ENCODE measurements at regions not wholly inside any gene's neighbourhood (a gene's known extent, or its start where the extent isn't known, plus 50 kb on each side); places are given as distances from the start of the nearest gene placed in this dataset.

DNA sequence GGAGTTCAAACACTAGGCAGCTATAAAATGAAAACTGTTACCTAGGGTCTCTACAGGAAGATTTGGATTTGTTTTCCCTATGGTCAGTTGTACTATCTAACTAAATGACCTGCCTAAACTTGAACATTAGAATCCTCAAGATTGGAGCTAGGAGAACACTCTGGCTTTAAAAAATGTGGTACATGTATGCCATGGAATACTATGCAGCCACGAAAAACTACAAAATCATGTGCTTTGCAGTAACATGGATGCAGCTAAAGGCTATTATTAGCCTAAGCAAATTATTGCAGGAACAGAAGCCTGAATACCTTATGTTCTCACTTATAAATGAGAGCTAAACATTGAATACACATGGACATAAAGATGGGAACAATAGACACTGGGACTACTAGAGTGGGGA is 87.1 kb upstream of the MAGI2 start:
- H3K4me1 ChIP-seq (ENCODE audit: control insufficient read depth, insufficient read depth, low read length), result no peaks in the 10 kb centered on the region
- no peaks in the 10 kb centered on the region for H3K27me3 ChIP-seq (ENCODE audit: control insufficient read depth, insufficient read depth, low read length)
- DNase-seq (ENCODE audit: low read depth, low spot score), result no peak
- WGBS (ENCODE audit: insufficient coverage, insufficient read length), result no CpG with 5 or more reads among the region's 1 CpG
- H3K4me3 ChIP-seq (ENCODE audit: low read length), result no peak overlapping the region
- H3K9me3 ChIP-seq (ENCODE audit: control insufficient read depth, insufficient read depth, low read length), result no peaks in the 10 kb centered on the region
- H3K36me3 ChIP-seq (ENCODE audit: control insufficient read depth, insufficient read depth, low read length), result no peaks in the 10 kb centered on the region
- H3K27ac ChIP-seq (ENCODE audit: low read length), result no peak overlapping the region

DNA sequence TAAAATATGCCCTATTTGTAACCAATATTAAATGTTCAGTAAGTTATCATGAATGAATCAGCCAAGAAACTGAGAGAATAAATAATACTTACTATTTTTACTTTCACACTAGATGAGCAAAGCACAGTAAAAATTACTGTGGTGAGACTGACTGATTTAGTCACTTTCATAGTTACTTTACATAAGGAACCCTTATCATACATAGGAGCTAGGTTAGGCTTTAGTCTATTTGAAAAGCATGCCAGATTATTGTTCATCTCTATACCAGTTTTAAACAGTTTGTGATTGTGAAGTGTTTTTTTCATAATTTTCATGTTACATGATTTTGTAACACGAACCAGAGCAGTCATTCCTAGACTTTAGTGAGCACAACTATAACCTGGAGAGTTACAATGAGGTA is 80.7 kb upstream of the MAGI2 start:
- Histone ChIP-seq H3K27ac (ENCODE audit: low read length) (no peak overlapping the region), H3K36me3 (ENCODE audit: control insufficient read depth, insufficient read depth, low read length) (no peaks in the 10 kb centered on the region), H3K4me3 (ENCODE audit: low read length) (no peak overlapping the region), H3K9me3 (ENCODE audit: control insufficient read depth, insufficient read depth, low read length) (no peaks in the 10 kb centered on the region), H3K4me1 (ENCODE audit: control insufficient read depth, insufficient read depth, low read length) (peaks cover 2% of the 10 kb centered on the region; the same call in 1 of the 2 replicates), H3K27me3 (ENCODE audit: control insufficient read depth, insufficient read depth, low read length) (no peaks in the 10 kb centered on the region)
- no CpG with 5 or more reads among the region's 1 CpG for WGBS (ENCODE audit: insufficient coverage, insufficient read length)
- no peak for DNase-seq (ENCODE audit: low read depth, low spot score)

DNA sequence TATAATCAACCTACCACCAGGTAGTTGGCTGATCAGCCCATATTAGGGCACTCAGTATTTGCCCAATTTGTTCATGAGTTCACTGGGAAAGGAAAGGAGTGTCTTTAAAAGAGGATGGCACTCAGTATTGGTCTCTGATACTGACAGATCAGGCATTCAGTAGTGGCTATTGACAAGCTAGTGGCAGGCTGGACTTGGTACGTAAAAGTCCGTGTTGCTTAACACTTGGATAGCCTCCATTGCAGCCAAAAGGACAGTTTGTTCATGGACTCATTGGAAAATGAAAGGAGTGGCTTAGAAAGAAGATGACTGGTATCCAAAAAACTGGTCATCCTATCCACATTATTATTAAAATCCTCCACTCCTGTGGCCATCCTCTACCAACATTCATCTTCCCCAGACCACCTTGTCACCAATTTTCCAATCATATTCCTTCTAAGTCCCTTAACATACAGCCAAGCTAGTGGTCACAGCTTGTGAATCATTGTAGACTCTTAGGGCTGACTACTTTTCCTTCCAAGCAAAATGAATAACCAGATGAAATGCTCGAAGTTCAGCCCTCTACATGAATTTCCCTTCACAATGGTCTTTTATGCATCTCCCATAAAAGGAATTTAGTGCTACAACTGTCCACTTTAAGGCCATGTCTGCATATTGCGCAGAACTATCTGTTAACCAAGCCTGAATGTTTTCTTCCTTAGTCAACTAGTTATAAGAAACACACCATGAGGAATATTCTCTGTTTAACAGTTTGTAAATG is 78.6 kb upstream of the MAGI2 start:
- WGBS (ENCODE audit: insufficient coverage, insufficient read length), result no CpG with 5 or more reads among the region's 4 CpGs
- no peak overlapping the region for H3K27ac ChIP-seq (ENCODE audit: low read length)
- no peaks in the 10 kb centered on the region for H3K9me3 ChIP-seq (ENCODE audit: control insufficient read depth, insufficient read depth, low read length)
- DNase-seq (ENCODE audit: low read depth, low spot score), result no peak
- peaks cover 2% of the 10 kb centered on the region; the same call in 1 of the 2 replicates for H3K4me1 ChIP-seq (ENCODE audit: control insufficient read depth, insufficient read depth, low read length)
- H3K36me3 ChIP-seq (ENCODE audit: control insufficient read depth, insufficient read depth, low read length), result no peaks in the 10 kb centered on the region
- H3K27me3 ChIP-seq (ENCODE audit: control insufficient read depth, insufficient read depth, low read length), result no peaks in the 10 kb centered on the region
- H3K4me3 ChIP-seq (ENCODE audit: low read length), result no peak overlapping the region

DNA sequence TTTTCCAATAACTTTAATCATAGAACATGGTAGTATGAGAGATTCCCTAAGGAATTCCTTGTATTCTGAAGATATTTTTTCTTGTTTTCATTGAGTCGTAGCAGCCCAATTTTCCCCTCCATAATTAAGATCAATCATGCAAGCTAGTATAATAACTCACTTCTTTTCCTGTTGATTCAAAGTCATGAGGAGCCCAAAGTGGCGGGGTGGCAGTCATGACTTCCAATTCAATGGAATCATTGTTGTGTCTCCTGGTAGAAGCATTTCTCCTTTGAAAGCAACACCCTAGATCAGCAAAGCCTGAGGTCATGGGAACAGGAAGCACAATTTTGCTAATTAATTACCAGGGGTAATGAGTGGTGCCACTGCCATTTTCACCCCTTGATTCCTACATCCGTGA is 77.6 kb upstream of the MAGI2 start:
- Histone ChIP-seq H3K4me1 (ENCODE audit: control insufficient read depth, insufficient read depth, low read length) (peaks cover 2% of the 10 kb centered on the region; the same call in 1 of the 2 replicates), H3K27ac (ENCODE audit: low read length) (no peak overlapping the region), H3K4me3 (ENCODE audit: low read length) (no peak overlapping the region), H3K27me3 (ENCODE audit: control insufficient read depth, insufficient read depth, low read length) (no peaks in the 10 kb centered on the region), H3K9me3 (ENCODE audit: control insufficient read depth, insufficient read depth, low read length) (no peaks in the 10 kb centered on the region), H3K36me3 (ENCODE audit: control insufficient read depth, insufficient read depth, low read length) (no peaks in the 10 kb centered on the region)
- DNase-seq (ENCODE audit: low read depth, low spot score), result no peak
- no CpG with 5 or more reads among the region's 3 CpGs for WGBS (ENCODE audit: insufficient coverage, insufficient read length)

DNA sequence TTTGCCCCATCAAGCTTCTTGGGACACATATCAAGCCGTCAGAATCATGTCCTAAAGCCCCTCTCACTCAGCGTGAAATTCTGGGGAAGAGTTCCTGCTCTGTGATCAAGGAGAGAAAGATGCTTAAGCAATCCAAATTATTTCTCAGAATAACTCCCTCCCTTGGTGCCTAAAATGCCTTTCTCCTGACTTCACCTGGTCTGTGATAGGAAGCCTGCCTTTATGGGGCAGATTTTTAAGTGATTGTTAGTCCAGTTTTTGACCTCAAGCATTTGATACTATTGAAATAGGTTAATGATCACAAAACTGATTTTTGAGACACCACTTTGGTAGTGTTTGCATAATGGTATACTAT is 76.4 kb upstream of the MAGI2 start:
- H3K27me3 ChIP-seq (ENCODE audit: control insufficient read depth, insufficient read depth, low read length), result no peaks in the 10 kb centered on the region
- no peak overlapping the region for H3K27ac ChIP-seq (ENCODE audit: low read length)
- H3K36me3 ChIP-seq (ENCODE audit: control insufficient read depth, insufficient read depth, low read length), result no peaks in the 10 kb centered on the region
- H3K4me3 ChIP-seq (ENCODE audit: low read length), result no peak overlapping the region
- DNase-seq (ENCODE audit: low read depth, low spot score), result no peak
- peaks cover 2% of the 10 kb centered on the region; the same call in 1 of the 2 replicates for H3K4me1 ChIP-seq (ENCODE audit: control insufficient read depth, insufficient read depth, low read length)
- WGBS (ENCODE audit: insufficient coverage, insufficient read length), result no CpG with 5 or more reads among the region's 2 CpGs
- H3K9me3 ChIP-seq (ENCODE audit: control insufficient read depth, insufficient read depth, low read length), result no peaks in the 10 kb centered on the region

DNA sequence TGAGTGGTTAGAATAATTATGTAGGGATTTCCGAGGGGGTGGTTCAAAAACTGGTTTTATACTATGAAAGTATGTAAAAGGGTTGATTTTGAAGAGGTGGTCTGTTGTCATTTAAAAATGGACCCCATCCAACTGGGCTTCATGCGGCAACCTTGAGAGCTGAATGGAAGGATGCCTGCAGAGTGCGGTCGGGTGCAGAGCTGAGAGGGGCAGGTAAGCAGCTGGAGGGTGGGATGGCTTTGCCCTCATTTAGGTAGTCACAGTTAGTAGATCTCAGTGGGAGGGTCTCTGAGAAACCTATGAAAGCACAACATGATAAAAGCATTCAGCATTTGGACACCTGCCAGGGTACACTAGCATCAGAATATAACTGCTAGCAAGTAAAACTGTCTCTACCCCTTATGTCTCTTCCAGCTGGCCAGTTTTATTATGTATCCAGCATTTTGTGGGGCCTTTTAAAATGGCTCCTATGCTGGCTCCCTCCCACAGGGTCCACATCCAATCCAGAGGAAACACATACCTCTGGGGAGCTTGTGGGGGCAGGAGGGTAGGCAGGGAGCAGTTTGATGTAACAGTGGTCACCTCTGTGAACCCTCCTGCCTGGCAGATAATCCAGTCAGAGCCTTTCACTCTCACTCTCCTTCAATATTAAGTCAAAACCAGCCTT is 75.9 kb upstream of the MAGI2 start:
- no peaks in the 10 kb centered on the region for H3K27me3 ChIP-seq (ENCODE audit: control insufficient read depth, insufficient read depth, low read length)
- DNase-seq (ENCODE audit: low read depth, low spot score), result no peak
- peaks cover 2% of the 10 kb centered on the region; the same call in 1 of the 2 replicates for H3K4me1 ChIP-seq (ENCODE audit: control insufficient read depth, insufficient read depth, low read length)
- WGBS (ENCODE audit: insufficient coverage, insufficient read length), result 100% methylated on average over 1 of the region's 4 CpGs
- H3K9me3 ChIP-seq (ENCODE audit: control insufficient read depth, insufficient read depth, low read length), result no peaks in the 10 kb centered on the region
- H3K36me3 ChIP-seq (ENCODE audit: control insufficient read depth, insufficient read depth, low read length), result no peaks in the 10 kb centered on the region
- no peak overlapping the region for H3K27ac ChIP-seq (ENCODE audit: low read length)
- H3K4me3 ChIP-seq (ENCODE audit: low read length), result no peak overlapping the region

DNA sequence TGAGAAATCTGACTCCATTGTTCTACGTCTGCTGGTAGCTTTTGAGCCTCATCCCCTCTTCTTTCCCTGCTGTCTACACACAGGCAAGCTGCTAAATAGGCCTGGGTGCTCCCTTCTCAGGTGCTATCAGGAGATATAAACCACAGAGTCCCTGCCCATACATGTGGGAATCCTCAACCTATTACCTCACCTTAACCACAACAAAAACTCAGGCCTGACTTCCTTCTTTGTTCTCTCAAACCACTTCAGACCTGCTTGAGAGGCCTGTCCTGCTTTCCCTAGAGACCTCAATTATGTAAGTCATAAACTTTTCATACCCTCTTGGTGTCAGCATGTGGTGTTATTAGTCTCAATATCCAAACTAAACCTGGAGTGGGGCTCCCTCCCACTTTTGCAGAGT is 75.0 kb upstream of the MAGI2 start:
- WGBS (ENCODE audit: insufficient coverage, insufficient read length), result no CpG with 5 or more reads among the region's 1 CpG
- H3K27me3 ChIP-seq (ENCODE audit: control insufficient read depth, insufficient read depth, low read length), result no peaks in the 10 kb centered on the region
- peaks cover 2% of the 10 kb centered on the region; the same call in 1 of the 2 replicates for H3K4me1 ChIP-seq (ENCODE audit: control insufficient read depth, insufficient read depth, low read length)
- no peak for DNase-seq (ENCODE audit: low read depth, low spot score)
- no peak overlapping the region for H3K4me3 ChIP-seq (ENCODE audit: low read length)
- H3K27ac ChIP-seq (ENCODE audit: low read length), result no peak overlapping the region
- H3K9me3 ChIP-seq (ENCODE audit: control insufficient read depth, insufficient read depth, low read length), result no peaks in the 10 kb centered on the region
- H3K36me3 ChIP-seq (ENCODE audit: control insufficient read depth, insufficient read depth, low read length), result no peaks in the 10 kb centered on the region

DNA sequence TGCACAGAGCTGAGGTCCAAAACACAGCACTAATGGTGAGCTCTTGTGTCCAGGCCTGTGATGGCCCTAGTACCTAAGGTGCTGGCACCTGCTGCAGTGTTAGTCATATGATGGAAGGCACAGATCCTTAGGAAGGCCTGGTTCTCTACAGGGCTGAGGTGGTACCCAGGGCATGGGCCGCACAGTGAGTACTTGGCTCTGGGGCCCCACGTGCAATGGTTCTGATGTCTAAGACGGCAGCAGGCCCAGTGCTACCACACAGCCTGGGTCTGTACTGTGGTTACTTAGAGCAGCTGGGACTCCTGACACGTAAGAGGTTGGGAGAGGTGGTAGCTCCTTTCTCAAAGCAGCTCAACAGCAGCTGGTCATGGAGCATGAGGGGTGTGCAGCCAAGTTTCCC is 70.6 kb upstream of the MAGI2 start:
- H3K27me3 ChIP-seq (ENCODE audit: control insufficient read depth, insufficient read depth, low read length), result no peaks in the 10 kb centered on the region
- H3K4me1 ChIP-seq (ENCODE audit: control insufficient read depth, insufficient read depth, low read length), result no peaks in the 10 kb centered on the region
- no peak for DNase-seq (ENCODE audit: low read depth, low spot score)
- no peak overlapping the region for H3K4me3 ChIP-seq (ENCODE audit: low read length)
- no peak overlapping the region for H3K27ac ChIP-seq (ENCODE audit: low read length)
- H3K9me3 ChIP-seq (ENCODE audit: control insufficient read depth, insufficient read depth, low read length), result no peaks in the 10 kb centered on the region
- H3K36me3 ChIP-seq (ENCODE audit: control insufficient read depth, insufficient read depth, low read length), result no peaks in the 10 kb centered on the region
- no CpG with 5 or more reads among the region's 4 CpGs for WGBS (ENCODE audit: insufficient coverage, insufficient read length)

DNA sequence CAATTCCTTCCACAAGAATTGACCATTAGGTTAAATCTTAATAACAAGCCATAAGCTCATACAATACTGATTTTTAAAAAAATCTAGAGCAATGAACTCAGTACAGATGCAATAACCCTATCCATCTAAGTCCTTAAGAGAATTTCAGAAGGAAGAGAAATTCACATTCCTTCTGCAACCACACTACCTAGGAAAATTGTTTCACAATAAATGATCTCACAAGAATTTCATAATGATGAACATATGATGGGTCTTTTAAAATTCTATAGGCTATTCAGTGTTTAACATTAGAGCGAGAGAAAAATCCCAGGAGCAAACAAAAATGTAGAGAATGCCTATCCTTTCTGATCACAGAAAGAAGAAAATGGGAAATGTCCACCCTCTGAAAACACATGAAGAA is 70.0 kb upstream of the MAGI2 start:
- no CpG with 5 or more reads among the region's 1 CpG for WGBS (ENCODE audit: insufficient coverage, insufficient read length)
- Histone ChIP-seq H3K27me3 (ENCODE audit: control insufficient read depth, insufficient read depth, low read length) (no peaks in the 10 kb centered on the region), H3K9me3 (ENCODE audit: control insufficient read depth, insufficient read depth, low read length) (no peaks in the 10 kb centered on the region), H3K27ac (ENCODE audit: low read length) (no peak overlapping the region), H3K4me1 (ENCODE audit: control insufficient read depth, insufficient read depth, low read length) (no peaks in the 10 kb centered on the region), H3K36me3 (ENCODE audit: control insufficient read depth, insufficient read depth, low read length) (no peaks in the 10 kb centered on the region), H3K4me3 (ENCODE audit: low read length) (no peak overlapping the region)
- no peak for DNase-seq (ENCODE audit: low read depth, low spot score)

DNA sequence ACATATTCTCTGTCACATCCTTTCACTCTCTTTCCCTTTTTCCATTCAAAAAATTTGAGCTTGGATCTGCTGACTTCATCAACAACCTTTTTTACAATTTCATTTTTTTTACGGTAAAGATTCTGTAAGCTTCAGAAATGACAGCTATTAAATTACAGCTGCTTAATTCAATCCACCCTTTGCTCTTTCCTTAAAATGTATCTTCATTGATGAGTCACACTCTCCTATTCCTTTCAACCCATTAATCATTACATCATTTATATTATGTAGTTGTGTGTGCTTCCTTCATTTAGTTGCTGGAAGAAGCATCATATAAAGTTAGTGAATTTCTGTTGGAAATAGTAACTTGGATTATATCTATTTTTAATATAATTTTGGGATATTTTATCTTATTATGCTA is 67.1 kb upstream of the MAGI2 start:
- Histone ChIP-seq H3K27me3 (ENCODE audit: control insufficient read depth, insufficient read depth, low read length) (no peaks in the 10 kb centered on the region), H3K4me3 (ENCODE audit: low read length) (no peak overlapping the region), H3K4me1 (ENCODE audit: control insufficient read depth, insufficient read depth, low read length) (no peaks in the 10 kb centered on the region), H3K27ac (ENCODE audit: low read length) (no peak overlapping the region), H3K9me3 (ENCODE audit: control insufficient read depth, insufficient read depth, low read length) (no peaks in the 10 kb centered on the region), H3K36me3 (ENCODE audit: control insufficient read depth, insufficient read depth, low read length) (no peaks in the 10 kb centered on the region)
- no CpG with 5 or more reads among the region's 1 CpG for WGBS (ENCODE audit: insufficient coverage, insufficient read length)
- DNase-seq (ENCODE audit: low read depth, low spot score), result no peak

DNA sequence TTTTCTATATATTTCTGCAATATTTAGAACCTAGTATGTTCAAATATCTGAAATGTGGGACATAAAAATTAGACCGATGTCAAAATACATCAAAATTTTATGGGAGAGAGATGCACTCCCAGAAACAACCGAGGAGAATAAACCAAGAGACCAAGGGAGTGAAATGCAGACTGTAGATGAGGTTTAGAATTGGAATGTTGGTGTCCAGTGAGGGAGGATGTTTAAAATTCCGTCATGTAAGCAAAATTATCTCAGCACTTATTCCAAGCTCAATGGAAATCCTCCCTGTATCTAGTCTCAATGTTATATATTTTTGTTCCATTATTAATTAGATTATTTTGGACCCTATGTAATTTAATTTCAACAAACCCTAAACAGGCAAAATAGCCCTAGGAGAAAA is 61.9 kb upstream of the MAGI2 start:
- Histone ChIP-seq H3K9me3 (ENCODE audit: control insufficient read depth, insufficient read depth, low read length) (no peaks in the 10 kb centered on the region), H3K36me3 (ENCODE audit: control insufficient read depth, insufficient read depth, low read length) (no peaks in the 10 kb centered on the region), H3K27ac (ENCODE audit: low read length) (no peak overlapping the region), H3K4me3 (ENCODE audit: low read length) (no peak overlapping the region), H3K4me1 (ENCODE audit: control insufficient read depth, insufficient read depth, low read length) (no peaks in the 10 kb centered on the region), H3K27me3 (ENCODE audit: control insufficient read depth, insufficient read depth, low read length) (no peaks in the 10 kb centered on the region)
- DNase-seq (ENCODE audit: low read depth, low spot score), result no peak
- no CpG with 5 or more reads among the region's 3 CpGs for WGBS (ENCODE audit: insufficient coverage, insufficient read length)

All from iPS DF 6.9 (cell line).